Brain microvascular endothelial cell (primary cell): ENCODE measurements at regions not wholly inside any gene's neighbourhood (a gene's known extent, or its start where the extent isn't known, plus 50 kb on each side); places are given as distances from the start of the nearest gene placed in this dataset.
"Not testable (repeated sequence)": the region's sequence is repeated elsewhere in the genome, so short reads cannot be mapped to it uniquely, and the experiment has no call there.

Experiments
- DNase-seq: peaks from one replicate; pipeline ENCODE4 v3.0.0-alpha.2; 2020
- H3K27ac ChIP-seq: fragments of 250-450 bp; sonication (Bioruptor Pico); 2 replicates; pipeline ENCODE4 v1.5.1; 2020; ENCODE audit warnings: mild to moderate bottlenecking, moderate library complexity
- H3K27me3 ChIP-seq: fragments of 250-450 bp; sonication (Bioruptor Pico); replicated peaks from 2 replicates; pipeline ENCODE4 v1.5.1; 2020; ENCODE audit warnings: mild to moderate bottlenecking
- H3K36me3 ChIP-seq: fragments of 250-450 bp; sonication (Bioruptor Pico); replicated peaks from 2 replicates; pipeline ENCODE4 v1.5.1; 2020; ENCODE audit warnings: mild to moderate bottlenecking
- H3K4me3 ChIP-seq: 2 replicates; pipeline ENCODE4 v1.5.1; 2011; ENCODE audit warnings: low read depth, mild to moderate bottlenecking, control low read depth, low read length, moderate library complexity
- CTCF ChIP-seq: IDR thresholded peaks from 2 replicates; pipeline ENCODE4 v1.5.1; 2011; ENCODE audit warnings: low read depth, mild to moderate bottlenecking, moderate library complexity, low read length, control low read depth, inconsistent platforms; ENCODE audit errors: missing control alignments
- in situ Hi-C: cut with HindIII; loops from 2 replicates; pipeline ENCODE4 v1.10.0; 2017; ENCODE audit warnings: low sequenced_read_pairs, low pct_ligation_motif_present

GRCh38 chr2:103196802-103197201 lies 435.0 kb downstream of the TMEM182 start:
- H3K27me3 ChIP-seq, result no peaks in the 10 kb centered on the region
- in situ Hi-C loops, result no loop called here
- H3K36me3 ChIP-seq, result no peaks in the 10 kb centered on the region
- H3K27ac ChIP-seq, result no peak overlapping the region
- TF ChIP-seq CTCF, result no peak
- H3K4me3 ChIP-seq, result no peak overlapping the region
- no peak for DNase-seq

- H3K36me3 ChIP-seq, in situ Hi-C loops, DNase-seq, H3K27me3 ChIP-seq, H3K4me3 ChIP-seq, H3K27ac ChIP-seq: not testable (repeated sequence)
Measured at GRCh38 chr2:103200774-103201173, 438.9 kb downstream of the TMEM182 start.

DNA sequence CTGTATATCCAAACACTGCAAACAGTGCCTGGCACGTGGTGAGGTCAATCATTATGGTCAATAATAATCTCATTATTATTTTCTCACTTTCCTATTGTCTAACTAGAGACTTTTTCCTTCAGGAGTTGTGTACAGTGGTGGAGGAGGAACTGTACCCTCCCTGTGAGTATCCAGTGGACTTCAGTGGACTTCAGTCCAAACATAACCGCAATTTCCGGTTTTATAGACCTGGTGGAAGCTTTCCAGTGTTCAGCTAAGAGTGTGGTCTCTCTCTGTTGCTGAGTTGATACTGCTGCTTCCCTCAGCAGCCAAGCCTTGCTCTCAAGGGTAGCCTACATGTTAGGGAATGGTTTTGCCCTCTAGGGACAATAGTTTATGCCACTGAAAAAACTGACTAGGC lies 447.1 kb downstream of the TMEM182 start:
- Histone ChIP-seq H3K36me3 (no peaks in the 10 kb centered on the region), H3K27ac (no peak overlapping the region), H3K4me3 (no peak overlapping the region), H3K27me3 (no peaks in the 10 kb centered on the region)
- in situ Hi-C loops, result no loop called here
- no peak for TF ChIP-seq CTCF
- no peak for DNase-seq

DNA sequence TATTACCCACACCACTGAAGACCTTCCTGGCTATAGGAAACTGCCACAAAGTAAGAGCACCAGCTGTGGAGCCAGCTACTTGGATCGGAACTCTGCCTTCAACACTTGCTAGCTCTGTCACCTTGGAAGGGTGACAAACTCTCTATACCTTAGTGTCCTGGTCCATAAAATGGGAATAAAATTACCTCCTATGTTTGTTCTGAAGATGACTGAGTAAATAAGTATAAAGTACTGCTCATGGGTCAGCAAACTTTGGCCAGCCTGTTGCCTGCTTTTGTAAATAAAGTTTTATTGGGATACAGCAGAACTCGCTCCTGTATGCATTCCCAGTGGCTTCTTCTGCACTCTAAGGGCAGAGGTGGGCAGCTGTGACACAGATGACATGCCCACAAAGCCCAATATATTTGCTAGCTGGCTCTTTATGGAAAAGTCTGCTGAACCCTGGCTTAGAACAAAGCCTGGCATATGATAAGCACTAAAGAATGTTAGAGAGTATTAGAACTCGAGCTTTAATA lies 451.3 kb downstream of the TMEM182 start:
- no peak for DNase-seq
- no peak for TF ChIP-seq CTCF
- in situ Hi-C loops, result no loop called here
- H3K36me3 ChIP-seq, result no peaks in the 10 kb centered on the region
- no peak overlapping the region for H3K4me3 ChIP-seq
- no peaks in the 10 kb centered on the region for H3K27me3 ChIP-seq
- H3K27ac ChIP-seq, result no peak overlapping the region

GRCh38 chr2:103218516-103218915 lies 456.7 kb downstream of the TMEM182 start:
- DNase-seq, result no peak
- H3K4me3 ChIP-seq, result no peak overlapping the region
- TF ChIP-seq CTCF, result no peak
- H3K27ac ChIP-seq, result no peak overlapping the region
- H3K27me3 ChIP-seq, result no peaks in the 10 kb centered on the region
- H3K36me3 ChIP-seq, result no peaks in the 10 kb centered on the region
- in situ Hi-C loops, result no loop called here

GRCh38 chr2:103219398-103219797 lies 457.6 kb downstream of the TMEM182 start:
- H3K36me3 ChIP-seq, result no peaks in the 10 kb centered on the region
- no peak overlapping the region for H3K27ac ChIP-seq
- in situ Hi-C loops, result no loop called here
- no peaks in the 10 kb centered on the region for H3K27me3 ChIP-seq
- no peak for DNase-seq
- no peak for TF ChIP-seq CTCF
- no peak overlapping the region for H3K4me3 ChIP-seq
